ENCODE measurements at regions not wholly inside any gene's neighbourhood (a gene's known extent, or its start where the extent isn't known, plus 50 kb on each side); places are given as distances from the start of the nearest gene placed in this dataset.

DNA sequence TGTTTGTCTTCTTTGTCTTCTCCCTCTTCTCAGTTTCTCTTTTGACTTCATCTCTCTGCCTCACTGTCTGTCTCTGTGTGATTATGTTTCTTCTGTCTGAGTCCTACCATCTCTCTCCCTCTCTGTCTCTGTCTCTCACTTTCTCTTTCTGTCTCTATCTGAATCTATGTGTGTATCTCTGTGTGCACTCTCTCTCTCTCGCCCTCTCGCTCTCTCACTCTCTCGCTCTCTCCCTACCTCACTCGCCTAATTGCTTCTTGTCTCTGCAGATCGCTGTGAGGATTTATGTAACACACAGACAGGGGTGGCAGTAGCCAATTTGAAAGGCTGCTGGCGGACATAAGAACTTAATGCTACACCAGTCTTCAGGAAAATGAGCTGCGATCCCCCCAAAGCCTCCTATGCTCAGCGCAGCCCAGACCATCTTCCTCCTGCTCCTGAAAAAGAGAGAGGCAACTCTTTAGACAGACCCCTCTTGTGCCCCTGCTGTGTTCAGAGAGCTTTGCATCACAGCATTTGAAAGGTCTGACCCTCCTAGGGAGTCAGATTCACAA, 140.9 kb downstream of the CCT6B start:
- no peaks in the 10 kb centered on the region for H3K9me3 Mint-ChIP-seq
- no peak overlapping the region for H3K4me3 Mint-ChIP-seq
- DNase-seq (ENCODE audit: low spot score), result no peak
- H3K4me1 Mint-ChIP-seq (ENCODE audit: low read depth), result peaks cover 4% of the 10 kb centered on the region
- H3K27ac Mint-ChIP-seq, result no peak overlapping the region
- H3K27me3 Mint-ChIP-seq (ENCODE audit: low read depth), result no peaks in the 10 kb centered on the region
- H3K36me3 Mint-ChIP-seq (ENCODE audit: low read depth), result no peaks in the 10 kb centered on the region

DNA sequence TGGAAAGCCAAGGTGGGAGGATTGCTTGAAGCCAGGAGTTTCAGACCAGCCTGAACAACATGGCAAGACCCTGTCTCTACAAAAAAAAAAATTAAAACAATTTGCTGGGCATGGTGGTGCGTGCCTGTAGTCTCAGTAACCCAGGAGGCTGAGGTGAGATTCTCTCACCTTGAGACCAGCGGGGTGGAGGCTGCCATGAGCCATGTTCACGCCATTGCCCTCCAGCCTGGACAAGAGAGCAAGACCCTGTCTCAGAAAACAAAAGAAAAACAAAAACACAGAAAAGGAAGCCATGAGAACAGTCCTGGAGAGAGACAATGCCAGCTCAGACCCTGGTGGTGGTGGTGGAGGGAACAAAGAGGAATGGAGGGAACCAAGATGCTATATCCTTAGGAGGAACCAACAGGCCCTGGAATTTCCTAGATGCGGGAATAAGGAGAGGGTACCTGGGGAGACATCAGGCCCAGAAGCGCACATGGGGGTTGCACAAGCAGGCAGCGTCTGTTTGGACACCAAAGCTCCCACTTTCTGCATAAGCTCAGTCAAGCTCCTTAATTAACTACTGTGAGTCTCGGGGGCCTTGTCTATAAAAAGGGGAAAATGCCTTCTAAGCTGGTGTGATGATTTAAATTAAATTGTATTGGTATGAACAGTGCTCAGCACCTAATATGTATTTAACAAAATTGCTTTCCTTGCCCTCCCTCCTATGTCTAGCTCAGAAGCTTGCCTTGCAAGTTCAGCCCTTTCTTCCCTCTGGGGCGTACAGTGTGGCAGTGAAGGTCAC, 143.8 kb downstream of the CCT6B start:
- no peaks in the 10 kb centered on the region for H3K36me3 Mint-ChIP-seq (ENCODE audit: low read depth)
- H3K27ac Mint-ChIP-seq, result no peak overlapping the region
- no peaks in the 10 kb centered on the region for H3K27me3 Mint-ChIP-seq (ENCODE audit: low read depth)
- H3K4me1 Mint-ChIP-seq (ENCODE audit: low read depth), result peaks cover 4% of the 10 kb centered on the region
- no peak overlapping the region for H3K4me3 Mint-ChIP-seq
- H3K9me3 Mint-ChIP-seq, result no peaks in the 10 kb centered on the region
- no peak for DNase-seq (ENCODE audit: low spot score)

DNA sequence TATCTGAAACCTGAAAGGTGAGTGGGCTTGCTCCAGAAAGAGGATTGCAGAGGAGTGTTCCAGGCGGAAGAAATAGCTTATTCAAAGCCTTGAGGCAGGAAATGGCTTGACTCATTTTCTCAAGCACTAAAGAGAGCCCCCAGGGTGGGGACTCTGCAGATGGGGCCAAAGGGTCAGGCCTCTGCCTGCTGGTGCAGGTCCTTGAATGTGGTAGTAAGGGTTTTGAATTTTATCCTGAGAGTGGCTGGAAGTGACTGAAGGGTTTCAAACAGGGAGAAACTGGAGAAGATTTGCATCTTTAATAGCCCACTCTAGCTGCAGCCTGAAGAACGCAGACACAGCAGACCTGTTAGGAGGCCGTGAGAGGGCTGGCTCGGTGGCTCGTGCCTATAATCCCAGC, 144.4 kb downstream of the CCT6B start:
- Mint-ChIP-seq H3K27me3 (ENCODE audit: low read depth) (no peaks in the 10 kb centered on the region), H3K9me3 (no peaks in the 10 kb centered on the region), H3K27ac (no peak overlapping the region), H3K4me3 (no peak overlapping the region), H3K36me3 (ENCODE audit: low read depth) (no peaks in the 10 kb centered on the region), H3K4me1 (ENCODE audit: low read depth) (peaks cover 4% of the 10 kb centered on the region)
- no peak for DNase-seq (ENCODE audit: low spot score)

DNA sequence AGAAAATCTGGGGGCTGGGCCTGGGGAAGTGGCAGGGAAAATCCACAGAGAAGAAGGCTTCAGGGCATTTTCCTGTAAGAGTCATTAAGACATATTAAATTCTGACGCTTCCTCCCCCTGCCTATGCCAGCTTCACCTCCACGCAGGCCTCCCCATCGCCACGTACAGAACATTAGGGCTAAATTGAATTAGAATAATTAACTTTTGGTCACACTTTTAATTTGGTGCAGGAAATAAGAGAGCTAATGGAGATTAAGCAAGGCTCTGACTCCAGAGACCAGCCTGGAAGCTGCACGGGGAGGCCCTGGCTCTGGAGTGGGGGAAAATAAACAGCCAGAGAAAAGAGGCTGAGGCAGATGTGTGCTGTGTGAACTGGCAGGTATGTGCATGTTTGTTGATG, 148.0 kb downstream of the CCT6B start:
- Mint-ChIP-seq H3K4me3 (no peak overlapping the region), H3K27ac (no peak overlapping the region), H3K27me3 (ENCODE audit: low read depth) (peaks cover 1% of the 10 kb centered on the region), H3K9me3 (no peaks in the 10 kb centered on the region), H3K36me3 (ENCODE audit: low read depth) (no peaks in the 10 kb centered on the region), H3K4me1 (ENCODE audit: low read depth) (no peaks in the 10 kb centered on the region)
- DNase-seq (ENCODE audit: low spot score), result no peak

DNA sequence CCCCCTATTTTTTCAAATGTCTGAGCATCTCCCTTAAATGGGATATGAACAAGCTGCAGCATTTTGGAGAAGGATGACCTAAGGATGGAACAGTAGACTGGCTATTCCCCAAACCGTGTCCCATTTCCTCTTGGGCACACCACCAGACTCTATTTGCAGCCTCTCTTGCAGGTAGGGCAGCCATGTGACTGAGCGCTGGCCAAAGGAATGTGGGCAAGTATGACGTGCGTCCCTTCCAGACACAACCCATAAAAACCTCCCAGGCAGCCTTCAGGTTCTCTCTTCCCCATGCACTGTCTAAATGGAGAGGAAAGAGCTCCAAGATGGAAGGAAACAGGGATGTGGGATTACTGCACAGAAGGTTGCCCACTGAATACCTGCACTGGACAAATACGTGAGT, 149.7 kb downstream of the CCT6B start:
- no peak for DNase-seq (ENCODE audit: low spot score)
- H3K9me3 Mint-ChIP-seq, result no peaks in the 10 kb centered on the region
- peaks cover 7% of the 10 kb centered on the region for H3K27me3 Mint-ChIP-seq (ENCODE audit: low read depth)
- H3K27ac Mint-ChIP-seq, result no peak overlapping the region
- H3K4me1 Mint-ChIP-seq (ENCODE audit: low read depth), result no peaks in the 10 kb centered on the region
- no peak overlapping the region for H3K4me3 Mint-ChIP-seq
- no peaks in the 10 kb centered on the region for H3K36me3 Mint-ChIP-seq (ENCODE audit: low read depth)

DNA sequence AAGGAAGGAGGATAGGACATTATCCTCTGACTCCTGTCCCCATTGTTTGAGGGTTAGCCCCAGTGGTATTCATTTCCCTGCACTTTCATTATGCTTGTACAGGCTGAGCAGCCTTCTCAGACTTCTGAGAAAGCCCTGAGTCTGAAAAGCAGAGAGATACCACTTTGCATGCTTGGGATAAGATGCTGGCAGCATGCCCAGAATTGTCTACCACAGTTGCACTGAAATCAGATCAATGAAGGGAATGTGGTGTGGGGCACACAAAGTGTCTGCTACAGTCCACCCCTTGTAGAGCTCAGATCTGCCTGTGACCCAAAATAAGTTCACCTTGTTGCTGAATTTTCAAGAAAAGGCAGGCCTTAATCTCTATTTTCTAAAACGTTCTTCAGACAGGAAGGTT, 160.6 kb downstream of the CCT6B start:
- H3K4me3 Mint-ChIP-seq, result no peak overlapping the region
- H3K9me3 Mint-ChIP-seq, result no peaks in the 10 kb centered on the region
- no peak for DNase-seq (ENCODE audit: low spot score)
- H3K27ac Mint-ChIP-seq, result no peak overlapping the region
- H3K27me3 Mint-ChIP-seq (ENCODE audit: low read depth), result no peaks in the 10 kb centered on the region
- no peaks in the 10 kb centered on the region for H3K36me3 Mint-ChIP-seq (ENCODE audit: low read depth)
- no peaks in the 10 kb centered on the region for H3K4me1 Mint-ChIP-seq (ENCODE audit: low read depth)

DNA sequence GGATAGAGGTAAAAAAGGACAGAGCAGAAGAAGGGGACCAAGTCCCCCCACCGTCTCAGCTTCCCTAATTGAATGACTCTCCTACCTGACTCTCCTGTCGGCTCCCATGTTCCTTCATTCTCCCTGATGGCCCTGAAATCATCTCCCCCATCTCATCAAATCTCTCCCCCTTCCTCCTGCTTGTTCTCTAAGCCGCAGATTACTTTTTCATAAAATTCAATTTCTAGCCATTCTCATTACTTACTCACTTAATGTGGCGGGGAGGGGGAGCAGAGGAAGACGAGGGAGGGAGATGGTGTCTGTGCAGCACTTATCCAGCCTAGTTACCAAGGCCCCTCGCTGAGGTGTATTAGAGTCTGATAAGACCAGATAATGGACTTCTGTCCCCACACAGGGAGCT, 161.5 kb downstream of the CCT6B start:
- no peaks in the 10 kb centered on the region for H3K27me3 Mint-ChIP-seq (ENCODE audit: low read depth)
- no peak for DNase-seq (ENCODE audit: low spot score)
- H3K4me3 Mint-ChIP-seq, result no peak overlapping the region
- no peak overlapping the region for H3K27ac Mint-ChIP-seq
- no peaks in the 10 kb centered on the region for H3K4me1 Mint-ChIP-seq (ENCODE audit: low read depth)
- no peaks in the 10 kb centered on the region for H3K9me3 Mint-ChIP-seq
- H3K36me3 Mint-ChIP-seq (ENCODE audit: low read depth), result no peaks in the 10 kb centered on the region

DNA sequence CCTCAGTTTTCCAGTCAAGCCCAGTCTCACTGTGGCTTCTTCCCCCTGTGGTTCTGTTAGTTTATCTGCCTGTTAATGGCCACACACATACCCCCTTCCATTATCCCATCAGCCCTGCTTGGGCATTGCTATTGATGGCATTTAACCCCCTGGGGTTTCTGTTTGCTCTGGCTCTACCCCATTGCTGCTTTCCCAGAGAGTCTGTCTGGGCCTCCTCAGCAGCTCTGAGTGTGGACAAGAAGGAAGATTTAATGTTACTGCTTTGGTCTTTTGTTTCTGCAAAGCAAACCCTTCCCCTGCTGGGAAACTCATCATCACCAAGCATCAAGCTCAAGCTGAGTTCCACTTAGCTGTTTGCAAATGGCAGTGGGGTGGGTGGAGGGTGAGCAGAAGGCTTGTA, 162.7 kb downstream of the CCT6B start:
- no peak overlapping the region for H3K27ac Mint-ChIP-seq
- no peaks in the 10 kb centered on the region for H3K27me3 Mint-ChIP-seq (ENCODE audit: low read depth)
- H3K36me3 Mint-ChIP-seq (ENCODE audit: low read depth), result no peaks in the 10 kb centered on the region
- H3K4me3 Mint-ChIP-seq, result no peak overlapping the region
- no peaks in the 10 kb centered on the region for H3K9me3 Mint-ChIP-seq
- DNase-seq (ENCODE audit: low spot score), result no peak
- no peaks in the 10 kb centered on the region for H3K4me1 Mint-ChIP-seq (ENCODE audit: low read depth)

DNA sequence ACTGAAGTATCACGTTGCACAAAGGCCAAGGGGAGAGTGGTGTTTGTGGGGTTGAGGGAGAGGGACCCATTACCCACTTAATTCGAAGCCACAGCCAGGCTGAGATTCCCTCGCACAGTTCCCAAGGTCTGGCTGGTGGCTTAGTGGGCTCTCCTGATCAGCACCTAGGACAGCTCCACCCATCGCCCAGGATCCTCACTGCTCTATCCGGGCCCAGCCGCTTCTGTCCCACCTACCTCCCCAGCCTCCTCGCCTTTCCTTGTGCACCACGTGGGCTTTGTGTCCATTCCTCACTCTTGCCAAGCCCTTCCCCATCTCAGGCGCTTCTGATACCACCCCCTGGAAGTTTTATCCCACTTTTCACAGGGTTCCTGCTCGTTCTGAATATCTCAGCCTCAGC, 163.5 kb downstream of the CCT6B start:
- Mint-ChIP-seq H3K9me3 (no peaks in the 10 kb centered on the region), H3K4me3 (no peak overlapping the region), H3K36me3 (ENCODE audit: low read depth) (no peaks in the 10 kb centered on the region), H3K27ac (no peak overlapping the region), H3K4me1 (ENCODE audit: low read depth) (no peaks in the 10 kb centered on the region), H3K27me3 (ENCODE audit: low read depth) (no peaks in the 10 kb centered on the region)
- DNase-seq (ENCODE audit: low spot score), result peak; percentile 6

DNA sequence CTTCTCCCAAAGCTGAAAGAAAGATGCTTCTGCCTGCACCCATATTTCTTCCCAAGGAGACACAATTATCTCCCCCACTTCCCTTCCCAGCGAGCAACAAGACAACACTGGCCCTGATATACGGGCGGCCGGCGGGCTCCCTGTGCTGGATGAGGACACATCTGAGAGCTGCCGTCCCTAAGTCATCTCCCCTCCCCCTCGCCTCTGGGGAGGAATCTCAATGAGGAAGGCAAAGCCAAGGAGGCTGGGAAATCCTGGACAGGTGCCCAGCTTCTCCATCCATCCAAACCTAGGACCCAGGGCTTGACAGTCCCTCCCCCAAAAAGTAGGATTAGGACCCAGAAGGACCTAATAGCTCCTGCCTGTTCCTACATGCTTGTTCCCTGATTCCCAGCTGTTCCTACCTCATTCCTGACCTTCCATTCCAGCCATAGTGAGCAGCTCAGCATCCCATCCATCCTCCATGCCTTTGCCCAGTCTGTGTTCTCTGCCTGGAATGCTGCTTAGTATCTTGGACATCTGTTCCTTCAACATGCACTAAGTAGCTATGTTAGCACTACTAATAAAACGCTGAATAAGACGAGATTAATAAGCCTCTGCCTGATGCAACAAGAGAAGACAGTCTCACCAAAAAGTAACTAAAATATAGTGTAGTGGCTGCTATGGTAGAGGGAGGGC, 167.9 kb downstream of the CCT6B start:
- no peak for DNase-seq (ENCODE audit: low spot score)
- H3K27me3 Mint-ChIP-seq (ENCODE audit: low read depth), result no peaks in the 10 kb centered on the region
- no peak overlapping the region for H3K4me3 Mint-ChIP-seq
- no peaks in the 10 kb centered on the region for H3K36me3 Mint-ChIP-seq (ENCODE audit: low read depth)
- no peaks in the 10 kb centered on the region for H3K4me1 Mint-ChIP-seq (ENCODE audit: low read depth)
- no peak overlapping the region for H3K27ac Mint-ChIP-seq
- H3K9me3 Mint-ChIP-seq, result no peaks in the 10 kb centered on the region

DNA sequence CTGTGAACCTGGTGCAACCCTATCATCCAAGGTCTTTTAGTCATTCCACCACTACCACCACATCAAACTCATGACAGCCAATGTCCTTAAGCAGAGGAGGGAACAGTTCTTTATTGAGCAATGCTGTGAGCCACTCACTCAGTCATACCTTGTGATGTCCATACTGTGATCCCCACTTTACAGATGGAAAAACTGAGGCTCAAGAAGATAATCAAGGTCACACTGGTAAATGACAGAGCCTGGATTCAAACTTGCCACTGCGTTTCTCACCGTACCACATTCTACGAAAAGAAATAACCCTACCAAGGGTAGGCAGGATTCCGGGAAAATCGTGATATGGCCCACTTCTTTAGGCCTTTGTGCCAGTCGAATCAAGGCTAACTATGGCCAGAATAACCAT, 172.6 kb downstream of the CCT6B start:
- Mint-ChIP-seq H3K4me1 (ENCODE audit: low read depth) (no peaks in the 10 kb centered on the region), H3K27me3 (ENCODE audit: low read depth) (no peaks in the 10 kb centered on the region), H3K4me3 (no peak overlapping the region), H3K9me3 (no peaks in the 10 kb centered on the region), H3K36me3 (ENCODE audit: low read depth) (no peaks in the 10 kb centered on the region), H3K27ac (no peak overlapping the region)
- no peak for DNase-seq (ENCODE audit: low spot score)

DNA sequence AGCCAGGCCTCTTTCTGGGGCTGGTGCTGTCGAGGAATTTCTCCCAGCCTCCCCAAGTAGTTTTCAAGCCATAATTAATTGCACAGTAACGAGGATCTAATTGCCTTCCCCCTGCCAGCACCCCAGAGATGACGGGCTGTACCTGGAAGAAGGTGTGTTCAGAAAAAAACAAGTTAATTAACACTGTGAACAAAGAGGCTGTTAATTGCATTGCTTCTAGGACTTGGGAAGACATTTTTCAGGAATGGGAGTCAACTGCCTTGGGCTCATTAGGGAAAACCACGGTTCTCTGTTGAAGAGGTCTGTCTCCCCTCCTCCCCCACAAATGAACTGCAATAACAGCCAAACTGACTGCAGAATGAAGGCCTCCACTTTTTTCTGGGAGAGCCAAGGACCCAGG, 176.7 kb downstream of the CCT6B start:
- no peaks in the 10 kb centered on the region for H3K36me3 Mint-ChIP-seq (ENCODE audit: low read depth)
- H3K4me3 Mint-ChIP-seq, result no peak overlapping the region
- no peak overlapping the region for H3K27ac Mint-ChIP-seq
- H3K4me1 Mint-ChIP-seq (ENCODE audit: low read depth), result no peaks in the 10 kb centered on the region
- H3K9me3 Mint-ChIP-seq, result no peaks in the 10 kb centered on the region
- no peaks in the 10 kb centered on the region for H3K27me3 Mint-ChIP-seq (ENCODE audit: low read depth)
- DNase-seq (ENCODE audit: low spot score), result no peak

DNA sequence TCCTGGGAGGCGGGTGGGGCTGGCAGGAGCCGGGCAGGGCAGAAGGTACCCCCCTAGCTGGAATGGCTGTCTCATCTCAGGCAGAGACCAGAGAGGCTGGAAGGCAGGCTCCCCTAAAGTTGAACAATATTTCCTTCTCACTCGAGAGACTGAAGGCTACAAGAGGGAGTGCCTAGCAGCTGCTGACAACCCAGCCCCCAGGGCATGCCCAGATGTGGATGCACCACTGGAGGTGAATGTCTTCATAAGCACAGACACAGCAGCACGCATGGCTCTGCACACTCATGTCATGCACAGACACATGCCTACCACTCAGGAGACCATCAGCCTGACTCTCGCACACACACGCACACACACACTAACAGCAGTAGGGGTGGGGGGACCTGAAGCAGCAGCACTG, 179.0 kb downstream of the CCT6B start:
- no peak for DNase-seq (ENCODE audit: low spot score)
- Mint-ChIP-seq H3K9me3 (no peaks in the 10 kb centered on the region), H3K4me1 (ENCODE audit: low read depth) (no peaks in the 10 kb centered on the region), H3K36me3 (ENCODE audit: low read depth) (no peaks in the 10 kb centered on the region), H3K27ac (no peak overlapping the region), H3K27me3 (ENCODE audit: low read depth) (no peaks in the 10 kb centered on the region), H3K4me3 (no peak overlapping the region)

DNA sequence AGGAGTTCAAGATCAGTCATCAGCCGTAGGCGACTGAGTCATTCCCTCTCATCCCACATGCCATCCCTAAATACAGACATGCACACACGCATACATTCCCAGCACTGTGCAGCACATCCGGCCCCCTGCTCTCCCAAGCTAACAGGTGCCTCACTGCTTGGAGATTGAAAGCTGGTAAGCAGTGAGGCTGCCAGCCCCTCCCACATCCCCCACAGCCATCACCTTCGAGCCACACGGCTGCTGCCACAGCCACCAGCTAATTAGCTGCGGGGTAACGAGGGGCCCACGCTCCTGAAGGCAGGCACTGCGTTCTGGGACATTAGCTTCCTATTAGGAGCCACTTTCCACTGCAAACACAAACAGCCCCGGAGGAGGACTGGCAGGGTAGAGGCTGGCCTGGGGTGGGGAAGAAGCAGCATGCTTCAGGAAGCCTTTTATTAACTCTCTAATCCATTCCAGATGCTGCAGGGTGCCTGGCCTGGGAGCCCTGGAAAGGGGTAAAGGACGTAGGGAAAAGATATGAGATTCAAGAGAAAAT, 179.6 kb downstream of the CCT6B start:
- H3K4me1 Mint-ChIP-seq (ENCODE audit: low read depth), result no peaks in the 10 kb centered on the region
- H3K27ac Mint-ChIP-seq, result no peak overlapping the region
- H3K4me3 Mint-ChIP-seq, result no peak overlapping the region
- no peaks in the 10 kb centered on the region for H3K9me3 Mint-ChIP-seq
- H3K27me3 Mint-ChIP-seq (ENCODE audit: low read depth), result no peaks in the 10 kb centered on the region
- DNase-seq (ENCODE audit: low spot score), result no peak
- no peaks in the 10 kb centered on the region for H3K36me3 Mint-ChIP-seq (ENCODE audit: low read depth)

All from T-helper 2 cell treated with Interferon-gamma antibody and Interleukin-4, amounts not matched to agents 5 μg/mL and 100 μg/mL, for 36 hours (primary cell).